ENCODE measurements at regions not wholly inside any gene's neighbourhood (a gene's known extent, or its start where the extent isn't known, plus 50 kb on each side); places are given as distances from the start of the nearest gene placed in this dataset.

- no peaks in the 10 kb centered on the region for H3K27me3 ChIP-seq (ENCODE audit: control insufficient read depth, insufficient read depth, low read length)
- no peak overlapping the region for H3K4me3 ChIP-seq (ENCODE audit: low read depth, low read length)
- TF ChIP-seq CTCF (IDR thresholded peaks at IDR 0.05; ENCODE audit: insufficient read depth, low read depth, low read length) = no peak
- no peak for DNase-seq (ENCODE audit: low read depth)
- POLR2A ChIA-PET = no interaction called here
- CTCF ChIA-PET = interaction anchor here (0.5 to 1.3 kb wide), 2 partner anchors 15 to 114 kb away, joined by 3 to 4 read pairs; no protein-coding TSS in a partner anchor
- H3K36me3 ChIP-seq (ENCODE audit: control insufficient read depth, insufficient read depth, low read length) = no peaks in the 10 kb centered on the region
Observed at GRCh38 chr5:93192683-93193082, 388.3 kb downstream of the NR2F1-AS1 start.

- DNase-seq (ENCODE audit: low read depth) = peak; percentile 67
- no peaks in the 10 kb centered on the region for H3K27me3 ChIP-seq (ENCODE audit: control insufficient read depth, insufficient read depth, low read length)
- no peak for TF ChIP-seq CTCF (IDR thresholded peaks at IDR 0.05; ENCODE audit: insufficient read depth, low read depth, low read length)
- H3K36me3 ChIP-seq (ENCODE audit: control insufficient read depth, insufficient read depth, low read length) = no peaks in the 10 kb centered on the region
- POLR2A ChIA-PET = no interaction called here
- CTCF ChIA-PET = interaction anchor here (1.3 kb wide), 1 partner anchor 16 kb away, joined by 4 read pairs; no protein-coding TSS in a partner anchor
- H3K4me3 ChIP-seq (ENCODE audit: low read depth, low read length) = no peak overlapping the region
Observed at GRCh38 chr5:93192087-93192486, 388.9 kb downstream of the NR2F1-AS1 start.

GRCh38 chr5:93191035-93191817 lies 389.8 kb downstream of the NR2F1-AS1 start:
- POLR2A ChIA-PET = no interaction called here
- Histone ChIP-seq H3K4me3 (ENCODE audit: low read depth, low read length) (no peak overlapping the region), H3K27me3 (ENCODE audit: control insufficient read depth, insufficient read depth, low read length) (no peaks in the 10 kb centered on the region), H3K36me3 (ENCODE audit: control insufficient read depth, insufficient read depth, low read length) (no peaks in the 10 kb centered on the region)
- TF ChIP-seq CTCF (IDR thresholded peaks at IDR 0.05; ENCODE audit: insufficient read depth, low read depth, low read length) = no peak
- CTCF ChIA-PET = interaction anchor here (1.3 kb wide), 1 partner anchor 17 kb away, joined by 4 read pairs; no protein-coding TSS in a partner anchor
- DNase-seq (ENCODE audit: low read depth) = no peak

- Histone ChIP-seq H3K4me3 (ENCODE audit: low read depth, low read length) (no peak overlapping the region), H3K36me3 (ENCODE audit: control insufficient read depth, insufficient read depth, low read length) (no peaks in the 10 kb centered on the region), H3K27me3 (ENCODE audit: control insufficient read depth, insufficient read depth, low read length) (no peaks in the 10 kb centered on the region)
- POLR2A ChIA-PET = interaction anchor here (0.7 kb wide), 1 partner anchor 145 kb away, joined by 3 read pairs; no protein-coding TSS in a partner anchor
- TF ChIP-seq CTCF (IDR thresholded peaks at IDR 0.05; ENCODE audit: insufficient read depth, low read depth, low read length) = no peak
- peak; percentile 86 for DNase-seq (ENCODE audit: low read depth)
- CTCF ChIA-PET = no interaction called here
Observed at GRCh38 chr5:93189707-93190120, 391.3 kb downstream of the NR2F1-AS1 start.

- no peak for TF ChIP-seq CTCF (IDR thresholded peaks at IDR 0.05; ENCODE audit: insufficient read depth, low read depth, low read length)
- POLR2A ChIA-PET = no interaction called here
- H3K4me3 ChIP-seq (ENCODE audit: low read depth, low read length) = no peak overlapping the region
- no peaks in the 10 kb centered on the region for H3K36me3 ChIP-seq (ENCODE audit: control insufficient read depth, insufficient read depth, low read length)
- no peaks in the 10 kb centered on the region for H3K27me3 ChIP-seq (ENCODE audit: control insufficient read depth, insufficient read depth, low read length)
- no peak for DNase-seq (ENCODE audit: low read depth)
- CTCF ChIA-PET = no interaction called here
Observed at GRCh38 chr5:93188876-93189485, 392.0 kb downstream of the NR2F1-AS1 start.
